ENCODE measurements at regions not wholly inside any gene's neighbourhood (a gene's known extent, or its start where the extent isn't known, plus 50 kb on each side); places are given as distances from the start of the nearest gene placed in this dataset.

DNA sequence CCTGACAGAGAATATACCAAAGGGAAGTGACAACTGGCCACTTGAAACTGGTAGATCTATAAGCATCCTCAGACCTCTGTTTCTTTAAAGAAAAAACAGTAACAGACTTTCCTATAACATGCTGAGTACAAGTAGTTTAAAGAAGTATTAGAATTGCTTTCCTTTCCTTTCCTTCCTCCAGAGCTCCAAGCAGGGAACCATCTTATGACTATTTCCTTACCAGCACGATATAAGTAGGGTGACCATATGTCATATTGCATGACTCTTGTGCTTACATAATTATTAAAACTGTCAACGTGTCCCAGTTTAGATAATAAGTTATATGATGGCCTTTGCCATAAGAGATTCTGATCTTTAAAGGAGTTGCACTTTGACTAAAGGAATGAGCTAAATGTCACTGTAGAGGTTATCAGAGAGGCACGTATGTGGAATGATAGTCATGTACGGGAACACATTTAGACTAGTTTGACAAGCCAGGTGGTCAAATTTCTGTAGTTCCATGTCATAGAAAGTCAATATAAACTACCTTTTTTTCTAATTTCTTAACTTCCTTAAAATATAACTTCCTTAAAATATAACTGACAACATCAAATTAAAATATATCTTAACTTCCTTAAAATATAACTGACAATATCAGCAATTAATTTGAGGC, 212.7 kb upstream of the CD180 start:
- in situ Hi-C loops (cut with MboI; ENCODE audit: low sequenced_read_pairs) = no loop called here
- Histone ChIP-seq H3K36me3 (replicated peaks) (no peaks in the 10 kb centered on the region), H3K9me3 (no peaks in the 10 kb centered on the region), H3K4me1 (no peaks in the 10 kb centered on the region), H3K27me3 (ENCODE audit: low read depth) (peaks cover 5% of the 10 kb centered on the region), H3K4me3 (no peak overlapping the region)
- no peak for DNase-seq (ENCODE audit: low spot score in 2 of 2)

DNA sequence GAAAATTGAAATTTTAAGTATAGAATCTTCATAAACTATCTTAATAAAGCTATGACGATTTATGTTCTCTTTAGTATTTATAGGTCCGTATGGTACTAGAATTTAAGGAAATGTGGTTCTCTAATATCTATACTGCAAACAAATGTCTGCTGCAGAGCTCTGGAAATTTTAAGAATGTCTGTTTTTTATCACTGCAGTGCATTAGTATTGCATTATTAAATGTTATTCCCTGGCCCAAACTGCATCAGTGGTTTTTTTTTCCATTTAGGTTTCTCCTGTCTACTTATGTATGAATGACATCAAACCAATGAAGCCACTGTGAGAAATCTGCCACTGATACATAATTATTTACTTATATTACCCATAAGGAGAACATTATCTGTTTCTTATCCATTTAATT, 211.4 kb upstream of the CD180 start:
- no peaks in the 10 kb centered on the region for H3K4me1 ChIP-seq
- no peaks in the 10 kb centered on the region for H3K9me3 ChIP-seq
- no peak for DNase-seq (ENCODE audit: low spot score in 2 of 2)
- in situ Hi-C loops (cut with MboI; ENCODE audit: low sequenced_read_pairs) = no loop called here
- H3K4me3 ChIP-seq = no peak overlapping the region
- peaks cover 5% of the 10 kb centered on the region for H3K27me3 ChIP-seq (ENCODE audit: low read depth)
- no peaks in the 10 kb centered on the region for H3K36me3 ChIP-seq (replicated peaks)

DNA sequence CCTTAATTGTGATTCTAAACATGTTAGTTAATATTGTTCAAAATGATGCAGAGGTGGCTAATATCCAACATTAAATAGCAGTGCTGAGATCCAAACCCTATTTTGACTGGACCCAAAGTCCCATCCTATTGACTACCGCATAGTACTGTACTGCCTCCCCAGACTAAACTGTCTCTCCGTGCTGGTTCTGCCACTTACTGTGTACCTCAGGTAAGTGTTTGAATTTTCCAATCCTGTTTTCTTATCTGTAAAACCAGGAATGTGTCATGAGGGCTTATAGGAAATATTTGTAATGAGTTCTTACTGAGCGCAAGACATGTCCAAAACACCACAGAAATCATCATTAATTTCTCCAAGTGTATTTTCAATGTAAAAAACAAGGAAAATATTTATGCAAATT, 209.2 kb upstream of the CD180 start:
- no peaks in the 10 kb centered on the region for H3K36me3 ChIP-seq (replicated peaks)
- H3K9me3 ChIP-seq = no peaks in the 10 kb centered on the region
- in situ Hi-C loops (cut with MboI; ENCODE audit: low sequenced_read_pairs) = no loop called here

DNA sequence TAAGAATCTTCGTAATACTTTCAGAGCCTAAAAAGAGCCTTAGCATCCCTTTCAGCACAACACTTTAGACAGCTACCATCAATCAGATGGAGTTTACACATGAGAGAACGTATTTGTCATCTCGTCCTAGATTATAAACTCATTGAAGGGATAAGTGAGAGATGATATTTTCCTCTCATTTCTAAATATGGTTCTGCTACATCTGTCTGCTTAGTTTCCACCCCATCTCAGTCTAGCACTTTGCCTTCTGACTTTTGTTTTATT, 208.4 kb upstream of the CD180 start:
- DNase-seq (ENCODE audit: low spot score in 2 of 2) = no peak
- H3K36me3 ChIP-seq (replicated peaks) = no peaks in the 10 kb centered on the region
- H3K27me3 ChIP-seq (ENCODE audit: low read depth) = peaks cover 17% of the 10 kb centered on the region
- H3K4me1 ChIP-seq = no peaks in the 10 kb centered on the region
- in situ Hi-C loops (cut with MboI; ENCODE audit: low sequenced_read_pairs) = no loop called here
- H3K9me3 ChIP-seq = no peaks in the 10 kb centered on the region
- H3K4me3 ChIP-seq = no peak overlapping the region

More for the DNA sequence above, 209.2 kb upstream of the CD180 start:
- H3K27me3 ChIP-seq (ENCODE audit: low read depth) = peaks cover 11% of the 10 kb centered on the region
- DNase-seq (ENCODE audit: low spot score in 2 of 2) = no peak
- no peaks in the 10 kb centered on the region for H3K4me1 ChIP-seq
- no peak overlapping the region for H3K4me3 ChIP-seq

DNA sequence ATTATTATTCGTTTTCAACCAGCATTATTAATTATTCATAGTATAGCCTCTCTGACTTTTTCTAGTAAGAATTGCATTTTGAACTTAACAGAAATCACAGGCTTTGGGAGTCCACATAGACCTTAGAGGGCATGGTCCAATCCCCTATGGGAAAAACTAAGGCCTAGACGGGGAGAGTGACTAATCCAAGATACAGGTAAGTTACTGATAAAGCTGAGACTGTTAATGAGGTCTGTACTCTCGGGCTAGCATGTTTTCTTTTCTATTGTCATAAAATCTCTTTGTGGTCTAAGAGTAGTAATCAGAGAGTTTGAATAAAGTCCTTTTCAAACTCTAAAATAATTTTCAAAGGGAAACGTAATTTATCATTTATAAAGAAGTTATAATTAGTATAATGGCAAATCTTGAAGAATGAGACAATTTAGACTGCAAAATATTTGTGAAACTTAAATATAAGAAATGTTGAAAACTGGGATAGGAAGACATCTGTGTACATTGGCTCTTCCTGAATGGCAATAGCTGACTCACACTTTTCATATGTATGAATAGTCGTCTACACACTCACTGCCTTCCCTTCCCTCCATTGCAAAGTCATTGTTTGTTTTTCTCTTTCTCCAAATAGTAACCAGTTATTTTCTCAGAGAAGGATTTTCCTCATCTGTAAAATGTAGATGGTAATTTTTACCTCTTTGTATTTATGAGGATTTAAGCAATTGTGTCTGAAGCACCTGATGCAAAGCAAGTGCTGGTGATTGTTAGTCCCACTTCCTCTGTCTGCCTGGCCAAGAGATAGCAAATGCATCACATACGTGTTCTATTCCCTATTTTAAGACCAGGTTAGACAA, 207.9 kb upstream of the CD180 start:
- H3K4me3 ChIP-seq = no peak overlapping the region
- peaks cover 16% of the 10 kb centered on the region for H3K27me3 ChIP-seq (ENCODE audit: low read depth)
- no peaks in the 10 kb centered on the region for H3K36me3 ChIP-seq (replicated peaks)
- H3K4me1 ChIP-seq = no peaks in the 10 kb centered on the region
- in situ Hi-C loops (cut with MboI; ENCODE audit: low sequenced_read_pairs) = no loop called here
- H3K9me3 ChIP-seq = no peaks in the 10 kb centered on the region
- no peak for DNase-seq (ENCODE audit: low spot score in 2 of 2)

DNA sequence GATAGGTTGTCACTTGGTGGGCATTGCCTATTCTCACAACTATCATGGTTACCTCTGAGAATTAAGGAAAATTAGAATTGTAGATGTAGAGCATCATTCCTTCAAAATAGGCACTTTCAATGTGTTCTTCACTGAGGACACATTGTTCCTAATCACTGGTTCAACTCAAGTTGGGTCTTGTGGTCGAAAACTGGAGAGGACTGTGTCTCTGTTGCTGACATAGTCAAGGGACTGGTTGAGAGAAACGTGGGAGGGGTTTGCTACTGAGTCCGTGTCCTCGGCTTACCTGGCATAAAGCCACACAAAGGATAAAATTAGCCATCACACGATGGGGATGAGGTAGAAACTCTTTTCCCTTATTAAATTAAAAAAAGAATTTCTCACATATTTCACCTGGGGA, 205.9 kb upstream of the CD180 start:
- in situ Hi-C loops (cut with MboI; ENCODE audit: low sequenced_read_pairs) = no loop called here
- no peaks in the 10 kb centered on the region for H3K36me3 ChIP-seq (replicated peaks)
- no peaks in the 10 kb centered on the region for H3K4me1 ChIP-seq
- DNase-seq (ENCODE audit: low spot score in 2 of 2) = no peak
- no peaks in the 10 kb centered on the region for H3K9me3 ChIP-seq
- H3K27me3 ChIP-seq (ENCODE audit: low read depth) = peaks cover 11% of the 10 kb centered on the region
- H3K4me3 ChIP-seq = no peak overlapping the region

DNA sequence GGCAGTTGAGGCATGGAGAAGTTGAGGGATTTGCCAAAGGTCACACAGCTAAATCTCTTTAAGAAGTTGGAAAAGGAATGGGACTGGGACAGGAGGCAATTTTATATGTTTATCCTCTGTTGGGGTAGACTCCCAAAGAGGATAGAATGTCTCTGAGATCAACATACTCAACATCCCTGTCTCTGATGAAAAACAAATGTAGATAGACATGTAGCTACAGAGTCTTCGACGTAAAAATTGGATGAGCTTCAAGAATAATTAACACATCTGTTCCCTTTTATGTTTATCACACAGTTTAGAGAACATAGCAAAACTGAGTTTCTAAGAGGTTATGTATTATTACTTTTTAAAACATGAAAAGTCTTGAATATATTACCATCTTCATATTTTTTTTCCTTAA, 204.6 kb upstream of the CD180 start:
- Histone ChIP-seq H3K36me3 (replicated peaks) (no peaks in the 10 kb centered on the region), H3K27me3 (ENCODE audit: low read depth) (peaks cover 16% of the 10 kb centered on the region), H3K4me3 (no peak overlapping the region), H3K9me3 (no peaks in the 10 kb centered on the region), H3K4me1 (no peaks in the 10 kb centered on the region)
- in situ Hi-C loops (cut with MboI; ENCODE audit: low sequenced_read_pairs) = no loop called here
- no peak for DNase-seq (ENCODE audit: low spot score in 2 of 2)

DNA sequence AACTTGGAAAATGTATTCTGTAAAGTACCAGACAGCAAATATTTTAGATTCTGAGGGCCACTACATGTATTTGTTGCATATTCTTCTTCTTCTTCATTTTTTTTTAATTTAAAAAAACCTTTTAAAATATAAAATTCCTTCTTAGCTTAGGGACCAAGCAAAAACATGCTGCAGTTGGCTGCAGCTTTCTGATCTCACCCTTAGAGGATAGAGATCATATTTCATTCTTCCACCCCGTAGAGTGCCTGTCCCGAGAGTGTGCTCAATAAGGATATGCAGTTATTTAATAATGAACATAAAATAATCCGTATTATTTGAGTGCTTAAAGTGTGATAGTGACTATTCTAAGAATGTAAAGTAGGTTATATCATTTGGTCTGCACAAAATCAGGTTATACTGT, 204.2 kb upstream of the CD180 start:
- Histone ChIP-seq H3K4me3 (no peak overlapping the region), H3K36me3 (replicated peaks) (no peaks in the 10 kb centered on the region), H3K4me1 (no peaks in the 10 kb centered on the region), H3K9me3 (no peaks in the 10 kb centered on the region), H3K27me3 (ENCODE audit: low read depth) (peaks cover 16% of the 10 kb centered on the region)
- no peak for DNase-seq (ENCODE audit: low spot score in 2 of 2)
- in situ Hi-C loops (cut with MboI; ENCODE audit: low sequenced_read_pairs) = no loop called here

DNA sequence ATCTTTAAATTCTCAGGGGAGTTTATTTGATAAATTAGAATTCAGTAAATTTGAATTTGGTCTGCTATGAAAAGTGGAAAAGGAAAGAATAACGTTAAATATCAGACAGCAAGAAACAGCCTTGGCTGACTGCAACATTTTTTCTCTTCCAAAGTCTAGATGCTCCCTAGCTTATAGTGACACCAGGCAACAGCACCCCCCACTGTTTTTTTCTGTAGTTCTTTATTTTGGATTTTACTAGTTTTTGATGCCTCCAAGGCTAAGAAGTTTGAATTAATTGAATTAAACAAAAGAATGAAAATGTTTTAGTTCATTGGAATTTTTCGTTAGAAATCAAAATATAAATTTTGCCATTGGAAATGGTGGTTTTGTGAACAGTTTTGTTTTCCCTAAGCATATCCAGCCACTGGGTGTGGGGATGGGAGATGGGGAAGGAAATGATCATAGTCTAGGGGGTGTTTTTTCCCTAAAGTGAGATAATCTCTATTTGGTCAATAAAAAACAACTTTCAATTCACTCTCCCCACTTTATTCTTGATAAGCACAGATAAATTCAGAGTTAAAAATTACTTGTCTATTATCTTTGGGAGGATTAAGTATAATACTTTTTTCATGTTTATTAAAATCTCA, 199.3 kb upstream of the CD180 start:
- Histone ChIP-seq H3K9me3 (no peaks in the 10 kb centered on the region), H3K4me1 (peaks cover 4% of the 10 kb centered on the region), H3K27me3 (ENCODE audit: low read depth) (peaks cover 29% of the 10 kb centered on the region), H3K36me3 (replicated peaks) (no peaks in the 10 kb centered on the region), H3K4me3 (no peak overlapping the region)
- no peak for DNase-seq (ENCODE audit: low spot score in 2 of 2)
- in situ Hi-C loops (cut with MboI; ENCODE audit: low sequenced_read_pairs) = no loop called here

DNA sequence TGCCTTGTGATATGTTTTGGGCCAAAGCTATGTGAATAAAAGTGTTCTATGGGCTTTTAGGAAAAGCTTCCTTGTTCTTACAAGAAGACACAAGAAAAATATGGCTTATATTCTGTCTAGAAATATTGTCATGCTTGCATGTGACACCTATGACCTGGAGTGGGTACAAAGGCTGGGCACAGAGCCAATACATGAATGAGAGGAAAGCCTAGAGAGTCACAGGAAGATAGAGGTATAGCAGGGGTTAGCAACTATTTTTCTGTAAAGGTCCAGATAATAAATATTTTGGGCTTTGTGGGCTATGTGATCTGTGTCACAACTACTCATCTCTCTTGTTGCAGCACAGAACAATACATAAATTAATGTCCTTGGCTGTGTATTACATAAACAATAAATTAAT, 196.6 kb upstream of the CD180 start:
- peaks cover 35% of the 10 kb centered on the region for H3K27me3 ChIP-seq (ENCODE audit: low read depth)
- in situ Hi-C loops (cut with MboI; ENCODE audit: low sequenced_read_pairs) = no loop called here
- H3K9me3 ChIP-seq = no peaks in the 10 kb centered on the region
- no peak overlapping the region for H3K4me3 ChIP-seq
- DNase-seq (ENCODE audit: low spot score in 2 of 2) = no peak
- peaks cover 4% of the 10 kb centered on the region for H3K4me1 ChIP-seq
- H3K36me3 ChIP-seq (replicated peaks) = no peaks in the 10 kb centered on the region

DNA sequence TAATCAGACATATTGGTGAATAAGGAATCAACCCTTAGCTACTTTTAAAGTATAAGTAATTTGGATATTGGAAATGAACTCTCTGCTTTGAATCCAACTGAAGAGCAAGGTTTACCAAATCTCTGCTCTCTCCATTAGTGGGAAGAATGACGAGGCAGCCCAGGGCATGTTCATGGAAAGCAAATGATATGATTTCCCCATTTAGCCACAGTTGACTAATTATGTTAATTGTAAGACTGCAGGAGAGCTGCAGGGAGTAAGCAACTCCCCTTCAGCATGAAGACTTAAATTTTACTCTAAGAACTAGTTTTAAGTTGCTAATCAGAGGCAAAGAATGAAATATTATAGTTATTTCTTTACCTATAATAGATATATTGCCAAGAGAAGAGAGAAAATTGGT, 194.3 kb upstream of the CD180 start:
- Histone ChIP-seq H3K36me3 (replicated peaks) (no peaks in the 10 kb centered on the region), H3K9me3 (no peaks in the 10 kb centered on the region), H3K4me3 (no peak overlapping the region), H3K4me1 (peaks cover 4% of the 10 kb centered on the region), H3K27me3 (ENCODE audit: low read depth) (peaks cover 34% of the 10 kb centered on the region)
- in situ Hi-C loops (cut with MboI; ENCODE audit: low sequenced_read_pairs) = no loop called here
- DNase-seq (ENCODE audit: low spot score in 2 of 2) = no peak

DNA sequence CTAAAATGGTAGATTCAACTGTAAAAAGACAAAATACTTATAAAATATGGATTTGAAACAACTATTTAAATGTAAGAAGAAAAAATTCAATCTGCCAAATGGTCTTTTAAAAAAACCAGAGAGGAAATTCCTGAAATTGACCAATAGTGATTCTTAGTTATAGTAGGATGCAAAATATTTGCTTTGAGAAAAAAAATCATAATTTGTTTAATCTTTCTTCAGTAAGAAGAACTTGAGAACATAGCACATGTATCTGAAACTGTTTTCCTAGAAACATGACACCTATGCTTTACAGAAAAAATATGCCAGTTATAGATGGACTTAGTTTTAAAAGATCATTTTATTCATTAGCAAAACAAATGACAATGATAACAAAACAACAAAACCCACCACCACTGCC, 186.9 kb upstream of the CD180 start:
- in situ Hi-C loops (cut with MboI; ENCODE audit: low sequenced_read_pairs) = no loop called here

DNA sequence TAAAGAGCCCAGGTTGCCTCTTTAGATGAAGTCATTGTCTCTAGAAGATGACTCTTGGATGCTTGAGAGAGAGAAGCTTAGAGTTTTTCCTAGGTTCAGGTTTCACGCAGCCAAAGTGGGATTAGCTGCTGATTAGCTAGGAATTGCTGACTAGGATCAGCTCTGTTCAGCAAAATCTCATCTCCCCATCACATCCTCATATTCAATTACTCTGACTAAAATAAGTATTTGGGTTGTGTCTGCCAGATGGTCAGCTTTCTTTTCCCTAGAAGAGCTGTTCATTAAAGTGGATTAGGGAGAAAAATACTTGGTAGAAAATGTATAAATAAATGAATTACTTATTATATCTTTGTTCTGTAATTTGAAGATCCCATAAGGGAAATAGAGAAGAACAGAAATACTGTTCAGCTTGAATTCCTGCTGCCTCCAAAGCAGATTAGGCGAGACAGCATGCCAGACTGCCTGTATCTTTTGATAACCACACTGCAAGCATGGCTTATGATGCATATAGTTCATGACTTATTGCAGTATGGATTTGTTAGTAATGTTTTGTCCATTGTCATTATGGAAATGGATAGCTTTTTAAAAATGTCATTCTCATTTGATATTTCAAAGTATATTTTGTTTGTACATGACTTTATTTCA, 184.8 kb upstream of the CD180 start:
- Histone ChIP-seq H3K27me3 (ENCODE audit: low read depth) (peaks cover 17% of the 10 kb centered on the region), H3K4me1 (no peaks in the 10 kb centered on the region), H3K9me3 (no peaks in the 10 kb centered on the region), H3K4me3 (no peak overlapping the region), H3K36me3 (replicated peaks) (no peaks in the 10 kb centered on the region)
- in situ Hi-C loops (cut with MboI; ENCODE audit: low sequenced_read_pairs) = no loop called here
- no peak for DNase-seq (ENCODE audit: low spot score in 2 of 2)

More for the DNA sequence above, 186.9 kb upstream of the CD180 start:
- H3K36me3 ChIP-seq (replicated peaks) = no peaks in the 10 kb centered on the region
- H3K27me3 ChIP-seq (ENCODE audit: low read depth) = peaks cover 19% of the 10 kb centered on the region
- DNase-seq (ENCODE audit: low spot score in 2 of 2) = no peak
- H3K4me1 ChIP-seq = no peaks in the 10 kb centered on the region
- H3K4me3 ChIP-seq = no peak overlapping the region
- no peaks in the 10 kb centered on the region for H3K9me3 ChIP-seq

DNA sequence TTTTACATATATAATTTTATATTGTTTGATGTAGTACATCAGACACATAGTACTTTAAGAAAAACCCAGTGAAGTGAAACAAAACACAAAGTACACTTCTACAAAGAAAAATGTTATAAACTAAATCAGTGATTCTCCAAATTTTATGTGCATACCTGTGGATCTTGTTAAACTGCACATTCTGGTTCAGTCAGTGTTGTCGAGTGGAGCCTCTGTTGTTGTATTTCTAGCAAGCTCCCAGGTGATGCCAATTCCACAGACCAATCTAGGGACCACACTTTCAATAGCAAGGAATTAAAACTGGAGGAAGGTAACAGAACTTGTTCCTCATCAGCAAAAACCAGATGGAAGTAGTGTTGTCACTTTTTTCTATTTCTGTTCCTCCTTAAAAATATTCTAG, 183.8 kb upstream of the CD180 start:
- H3K4me3 ChIP-seq = no peak overlapping the region
- in situ Hi-C loops (cut with MboI; ENCODE audit: low sequenced_read_pairs) = no loop called here
- no peaks in the 10 kb centered on the region for H3K36me3 ChIP-seq (replicated peaks)
- H3K4me1 ChIP-seq = no peaks in the 10 kb centered on the region
- H3K9me3 ChIP-seq = no peaks in the 10 kb centered on the region
- no peak for DNase-seq (ENCODE audit: low spot score in 2 of 2)
- peaks cover 16% of the 10 kb centered on the region for H3K27me3 ChIP-seq (ENCODE audit: low read depth)

Data from HAP-1 (cell line).